ENCODE measurements at regions not wholly inside any gene's neighbourhood (a gene's known extent, or its start where the extent isn't known, plus 50 kb on each side); places are given as distances from the start of the nearest gene placed in this dataset.

- H3K36me3 ChIP-seq (replicated peaks in 1 of 2; ENCODE audit: control insufficient read depth in 1 of 2, insufficient read depth in 2 of 2, low read length in 1 of 2), result no peaks in the 10 kb centered on the region
- CTCF ChIA-PET, result interaction anchor here (0.9 to 1.7 kb wide), 2 partner anchors 19 to 27 kb away, joined by 3 to 4 read pairs; no protein-coding TSS in a partner anchor
- no peak overlapping the region for H3K4me2 ChIP-seq
- H3K9ac ChIP-seq, result no peak overlapping the region
- peaks cover 0 to 32% of the 10 kb centered on the region in 2 experiments; a peak in 2 of 4 replicates for H3K4me1 ChIP-seq (ENCODE audit: control insufficient read depth in 1 of 2, insufficient read depth in 2 of 2, low read depth in 1 of 2, low read length in 1 of 2)
- no peak overlapping the region for H3K4me3 ChIP-seq (ENCODE audit: low read depth in 2 of 2, low read length in 1 of 2)
- no peaks in the 10 kb centered on the region for H3K9me2 ChIP-seq
- H3K79me2 ChIP-seq (ENCODE audit: insufficient read depth), result no peaks in the 10 kb centered on the region
- no peak for TF ChIP-seq CHD2 (IDR thresholded peaks at IDR 0.05; ENCODE audit: low read length, partially characterized antibody)
- no peak for TF ChIP-seq ELF1 (IDR thresholded peaks at IDR 0.05)
- no peak for TF ChIP-seq FOSL2 (IDR thresholded peaks at IDR 0.05; ENCODE audit: borderline replicate concordance, low read depth)
- TF ChIP-seq GATA2 (CRISPR knock-in tag; IDR thresholded peaks at IDR 0.05), result no peak
- TF ChIP-seq YY1 (IDR thresholded peaks at IDR 0.05; ENCODE audit: low read depth), result no peak
- H3K27me3 ChIP-seq (ENCODE audit: insufficient read depth), result no peaks in the 10 kb centered on the region
- WGBS (ENCODE audit: low lambda C conversion rate), result 82% methylated on average over 1 of the region's 1 CpG
- no peaks in the 10 kb centered on the region for H3F3A ChIP-seq (replicated peaks; ENCODE audit: insufficient read depth)
- H4K20me1 ChIP-seq (ENCODE audit: insufficient read depth), result no peaks in the 10 kb centered on the region
- H2AFZ ChIP-seq (ENCODE audit: low read depth), result no peak overlapping the region
- H3K27ac ChIP-seq (ENCODE audit: low read depth in 2 of 2, low read length in 1 of 2), result no peak overlapping the region
- DNase-seq, result no peak
- POLR2A ChIA-PET, result no interaction called here
- no peaks in the 10 kb centered on the region for H3K9me3 ChIP-seq
Measured at GRCh38 chr7:82674268-82674667, 230.7 kb upstream of the CACNA2D1 start.

GRCh38 chr7:82672078-82672477, 228.5 kb upstream of the CACNA2D1 start:
- H3K9me2 ChIP-seq, result no peaks in the 10 kb centered on the region
- no peak overlapping the region for H3K4me2 ChIP-seq
- 83% methylated on average over 2 of the region's 2 CpGs for WGBS (ENCODE audit: low lambda C conversion rate)
- H3K4me1 ChIP-seq (ENCODE audit: control insufficient read depth in 1 of 2, insufficient read depth in 2 of 2, low read depth in 1 of 2, low read length in 1 of 2), result peaks cover 0 to 17% of the 10 kb centered on the region in 2 experiments; a peak in 2 of 4 replicates
- H3F3A ChIP-seq (replicated peaks; ENCODE audit: insufficient read depth), result no peaks in the 10 kb centered on the region
- TF ChIP-seq EP300 (IDR thresholded peaks at IDR 0.05; ENCODE audit: borderline replicate concordance in 1 of 2, low read depth in 1 of 2, low read length in 1 of 2), result no peak
- no peak for TF ChIP-seq MAX (IDR thresholded peaks at IDR 0.05; ENCODE audit: low read depth)
- TF ChIP-seq TCF12 (IDR thresholded peaks at IDR 0.05), result no peak
- TF ChIP-seq RFX5 (IDR thresholded peaks at IDR 0.05; ENCODE audit: low read length), result no peak
- TF ChIP-seq MXI1 (IDR thresholded peaks at IDR 0.05; ENCODE audit: low read depth, low read length), result no peak
- no peak for TF ChIP-seq GATA2 (CRISPR knock-in tag; IDR thresholded peaks at IDR 0.05)
- TF ChIP-seq USF2 (IDR thresholded peaks at IDR 0.05; ENCODE audit: borderline replicate concordance, low read depth, low read length), result no peak
- no peak for TF ChIP-seq RAD21 (IDR thresholded peaks at IDR 0.05; ENCODE audit: low read length)
- no peak for TF ChIP-seq SMC3 (IDR thresholded peaks at IDR 0.05; ENCODE audit: low read depth, low read length)
- TF ChIP-seq USF1 (IDR thresholded peaks at IDR 0.05; ENCODE audit: borderline replicate concordance, low read depth), result no peak
- no peak overlapping the region for H3K9ac ChIP-seq
- H3K4me3 ChIP-seq (ENCODE audit: low read depth in 2 of 2, low read length in 1 of 2), result no peak overlapping the region
- H3K36me3 ChIP-seq (replicated peaks in 1 of 2; ENCODE audit: control insufficient read depth in 1 of 2, insufficient read depth in 2 of 2, low read length in 1 of 2), result no peaks in the 10 kb centered on the region
- no peak overlapping the region for H2AFZ ChIP-seq (ENCODE audit: low read depth)
- H3K27me3 ChIP-seq (ENCODE audit: insufficient read depth), result no peaks in the 10 kb centered on the region
- no peak overlapping the region for H3K27ac ChIP-seq (ENCODE audit: low read depth in 2 of 2, low read length in 1 of 2)
- H4K20me1 ChIP-seq (ENCODE audit: insufficient read depth), result no peaks in the 10 kb centered on the region
- CTCF ChIA-PET, result no interaction called here
- H3K9me3 ChIP-seq, result no peaks in the 10 kb centered on the region
- no peaks in the 10 kb centered on the region for H3K79me2 ChIP-seq (ENCODE audit: insufficient read depth)
- POLR2A ChIA-PET, result no interaction called here
- DNase-seq, result no peak
